Body of pancreas (tissue), 4 donors: ENCODE measurements at regions not wholly inside any gene's neighbourhood (a gene's known extent, or its start where the extent isn't known, plus 50 kb on each side); places are given as distances from the start of the nearest gene placed in this dataset.

Source experiments
- CTCF ChIP-seq, 7 experiments: fragments of 450-650 bp in 4 of 7; fragments of 200-600 bp in 3 of 7; sonication (generic) in 3 of 7; IDR thresholded peaks; one replicate each; pipeline ENCODE4 v1.5.1; 2016 to 2019; ENCODE audit warnings: antibody characterized with exemption in 7 of 7
- POLR2A ChIP-seq, 3 donors: fragments of 450-650 bp; IDR thresholded peaks; one replicate each; pipeline ENCODE4 v1.6.1; 2016; ENCODE audit warnings: antibody characterized with exemption in 3 of 3, mild to moderate bottlenecking in 2 of 3

DNA sequence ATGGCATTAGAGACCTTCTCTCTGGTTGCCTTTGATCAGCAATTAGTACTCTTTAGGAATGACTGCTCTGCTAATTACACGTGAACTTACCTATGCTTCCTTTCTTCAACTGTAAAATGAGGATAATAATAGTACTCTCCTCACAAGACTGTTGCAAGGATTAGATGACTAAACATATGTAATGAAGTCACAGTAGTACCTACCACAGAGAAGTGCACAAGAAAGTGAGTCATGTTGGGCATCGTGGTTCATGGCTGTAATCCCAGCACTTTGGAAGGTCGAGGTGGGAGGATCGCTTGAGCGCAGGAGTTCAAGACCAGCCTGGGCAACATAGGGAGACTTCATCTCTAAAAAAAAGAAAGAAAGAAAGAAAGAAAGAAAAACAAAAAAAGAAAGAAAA lies 68.1 kb upstream of the AK4 start:
- no peak for TF ChIP-seq CTCF (IDR thresholded peaks at IDR 0.05)
- TF ChIP-seq POLR2A (IDR thresholded peaks at IDR 0.05), result no peak
